ENCODE measurements at regions not wholly inside any gene's neighbourhood (a gene's known extent, or its start where the extent isn't known, plus 50 kb on each side); places are given as distances from the start of the nearest gene placed in this dataset.

DNA sequence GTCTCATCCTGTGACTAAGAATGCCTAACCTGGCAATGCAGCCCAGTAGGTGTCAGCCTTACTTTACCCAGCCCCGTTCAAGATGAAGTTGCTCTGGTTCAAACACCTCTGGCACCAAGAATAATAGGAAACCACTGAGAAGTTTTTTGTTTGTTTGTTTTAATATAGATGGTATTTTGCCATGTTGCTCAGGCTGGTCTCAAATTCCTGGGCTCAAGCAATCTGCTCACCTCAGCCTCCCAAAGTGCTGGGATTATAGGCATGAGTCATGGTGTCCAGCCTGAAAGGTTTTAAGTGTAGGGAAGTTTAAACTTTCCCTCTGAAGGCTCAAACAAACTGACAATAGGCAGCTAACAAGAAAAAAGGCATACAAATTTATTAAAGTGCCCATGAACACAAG, 51.2 kb upstream of the ABCC4 start:
- Histone ChIP-seq H3K27me3 (replicated peaks in 1 of 2; ENCODE audit: control insufficient read depth in 2 of 2, extremely low read depth in 1 of 2, insufficient read depth in 2 of 2, low read length in 1 of 2) (peaks cover 0 to 5% of the 10 kb centered on the region in 2 experiments), H3K4me1 (ENCODE audit: control insufficient read depth in 1 of 2, extremely low read depth in 1 of 2, insufficient read depth in 2 of 2, low read length in 2 of 2) (no peaks in the 10 kb centered on the region), H3K4me3 (ENCODE audit: control insufficient read depth in 1 of 2, extremely low read depth in 1 of 2, low read length in 1 of 2) (no peak overlapping the region), H3K9me3 (no peaks in the 10 kb centered on the region), H3K36me3 (ENCODE audit: control insufficient read depth in 2 of 2, extremely low read depth in 1 of 2, insufficient read depth in 1 of 2, low read length in 1 of 2) (no peaks in the 10 kb centered on the region), H3K27ac (ENCODE audit: low read length) (no peak overlapping the region)
- Mint-ChIP-seq H3K4me3 (no peak overlapping the region), H3K4me1 (no peaks in the 10 kb centered on the region), H3K36me3 (no peaks in the 10 kb centered on the region), H3K27ac (no peak overlapping the region), H3K27me3 (peaks cover 4 to 5% of the 10 kb centered on the region in 2 donors), H3K9me3 (no peaks in the 10 kb centered on the region)
- DNase-seq (no peak), ATAC-seq (replicated peaks in 1 of 4) (no peak)
- CTCF ChIA-PET: no interaction called here
- POLR2A ChIA-PET: no interaction called here
- no CpG with 5 or more reads among the region's 1 CpG for WGBS (ENCODE audit: insufficient coverage)

DNA sequence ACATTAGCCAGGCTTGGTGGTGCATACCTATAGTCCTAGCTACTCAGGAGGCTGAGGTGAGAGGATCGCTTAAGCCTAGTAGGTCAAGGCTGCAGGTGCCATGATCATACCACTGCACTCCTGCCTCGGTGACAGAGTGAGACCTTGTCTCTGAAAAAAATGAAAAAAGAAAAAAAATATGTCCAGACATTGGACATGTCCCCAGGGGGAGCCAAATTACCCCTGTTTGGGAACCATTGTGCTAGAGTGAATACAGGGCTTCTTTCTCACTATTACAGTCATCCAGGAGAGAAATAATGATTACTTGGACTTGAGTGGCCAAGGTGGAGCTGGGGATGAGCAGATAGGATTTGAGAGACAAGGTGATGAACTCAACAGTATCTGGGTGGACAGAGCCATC, 52.9 kb upstream of the ABCC4 start:
- no peaks in the 10 kb centered on the region for H3K9me3 ChIP-seq
- no peak overlapping the region for H3K27ac ChIP-seq (ENCODE audit: low read length)
- no peaks in the 10 kb centered on the region for H3K4me1 ChIP-seq (ENCODE audit: control insufficient read depth in 1 of 2, extremely low read depth in 1 of 2, insufficient read depth in 2 of 2, low read length in 2 of 2)
- no peak overlapping the region for H3K27ac Mint-ChIP-seq
- no peak for DNase-seq
- no peaks in the 10 kb centered on the region for H3K4me1 Mint-ChIP-seq
- H3K36me3 Mint-ChIP-seq: no peaks in the 10 kb centered on the region
- WGBS (ENCODE audit: insufficient coverage): no CpG with 5 or more reads among the region's 2 CpGs
- ChIA-PET CTCF (no interaction called here), POLR2A (interaction anchor here in 1 of 2 donors (0.7 kb wide), 1 partner anchor 179 kb away, joined by 4 read pairs; no protein-coding TSS in a partner anchor)
- no peak for ATAC-seq (replicated peaks in 1 of 4)
- peaks cover 0 to 4% of the 10 kb centered on the region in 2 donors for H3K27me3 Mint-ChIP-seq
- H3K9me3 Mint-ChIP-seq: no peaks in the 10 kb centered on the region
- H3K27me3 ChIP-seq (replicated peaks in 1 of 2; ENCODE audit: control insufficient read depth in 2 of 2, extremely low read depth in 1 of 2, insufficient read depth in 2 of 2, low read length in 1 of 2): no peaks in the 10 kb centered on the region
- H3K4me3 ChIP-seq (ENCODE audit: control insufficient read depth in 1 of 2, extremely low read depth in 1 of 2, low read length in 1 of 2): no peak overlapping the region
- no peak overlapping the region for H3K4me3 Mint-ChIP-seq
- no peaks in the 10 kb centered on the region for H3K36me3 ChIP-seq (ENCODE audit: control insufficient read depth in 2 of 2, extremely low read depth in 1 of 2, insufficient read depth in 1 of 2, low read length in 1 of 2)

DNA sequence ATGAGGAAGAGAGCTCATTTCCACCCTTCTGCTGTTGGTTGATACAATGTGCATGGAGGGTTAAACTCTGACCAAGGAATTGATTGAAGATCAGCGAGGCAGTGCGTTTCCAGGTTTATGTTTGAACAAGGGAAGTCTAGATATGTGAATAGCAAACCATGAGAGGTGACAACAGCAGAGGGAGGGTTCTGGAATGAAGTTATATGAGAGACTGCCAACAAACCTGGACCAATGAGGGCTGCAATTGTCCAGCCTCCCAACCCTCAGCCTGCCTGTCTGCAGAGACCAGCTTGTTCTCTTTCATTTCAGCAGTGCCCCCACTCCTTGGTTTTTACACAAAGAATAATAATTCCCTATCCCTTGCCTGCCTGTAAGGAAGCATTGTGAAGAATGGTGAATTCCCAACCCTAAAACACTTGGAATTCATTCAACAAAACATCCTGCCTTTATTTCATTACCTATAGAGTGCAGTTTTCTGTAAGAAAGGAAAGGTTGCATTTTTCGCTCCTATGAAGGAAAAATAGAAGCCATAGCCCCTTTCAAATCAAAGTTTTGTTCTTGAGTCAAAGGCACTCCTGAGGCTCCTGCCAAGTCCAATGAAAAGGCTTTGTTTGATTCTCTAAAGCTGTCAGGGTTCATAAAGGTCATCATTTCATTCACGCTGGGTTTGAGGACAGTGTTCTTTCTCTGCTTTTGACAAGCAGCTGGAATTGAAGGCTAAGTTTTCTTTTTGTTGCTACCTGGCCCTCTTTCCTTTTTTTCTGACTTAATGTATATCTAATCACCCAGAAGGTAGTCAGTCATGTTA, 53.6 kb upstream of the ABCC4 start:
- Histone ChIP-seq H3K27ac (ENCODE audit: low read length) (no peak overlapping the region), H3K27me3 (replicated peaks in 1 of 2; ENCODE audit: control insufficient read depth in 2 of 2, extremely low read depth in 1 of 2, insufficient read depth in 2 of 2, low read length in 1 of 2) (no peaks in the 10 kb centered on the region), H3K36me3 (ENCODE audit: control insufficient read depth in 2 of 2, extremely low read depth in 1 of 2, insufficient read depth in 1 of 2, low read length in 1 of 2) (no peaks in the 10 kb centered on the region), H3K4me1 (ENCODE audit: control insufficient read depth in 1 of 2, extremely low read depth in 1 of 2, insufficient read depth in 2 of 2, low read length in 2 of 2) (no peaks in the 10 kb centered on the region), H3K4me3 (ENCODE audit: control insufficient read depth in 1 of 2, extremely low read depth in 1 of 2, low read length in 1 of 2) (no peak overlapping the region), H3K9me3 (no peaks in the 10 kb centered on the region)
- WGBS (ENCODE audit: insufficient coverage): 100% methylated on average over 1 of the region's 4 CpGs
- H3K4me1 Mint-ChIP-seq: no peaks in the 10 kb centered on the region
- ChIA-PET CTCF (no interaction called here), POLR2A (interaction anchor here in 1 of 2 donors (0.7 kb wide), 1 partner anchor 179 kb away, joined by 4 read pairs; no protein-coding TSS in a partner anchor)
- no peaks in the 10 kb centered on the region for H3K36me3 Mint-ChIP-seq
- H3K27ac Mint-ChIP-seq: no peak overlapping the region
- peaks cover 0 to 2% of the 10 kb centered on the region in 2 donors for H3K27me3 Mint-ChIP-seq
- no peaks in the 10 kb centered on the region for H3K9me3 Mint-ChIP-seq
- no peak for DNase-seq
- H3K4me3 Mint-ChIP-seq: no peak overlapping the region
- ATAC-seq (replicated peaks in 1 of 4): no peak

DNA sequence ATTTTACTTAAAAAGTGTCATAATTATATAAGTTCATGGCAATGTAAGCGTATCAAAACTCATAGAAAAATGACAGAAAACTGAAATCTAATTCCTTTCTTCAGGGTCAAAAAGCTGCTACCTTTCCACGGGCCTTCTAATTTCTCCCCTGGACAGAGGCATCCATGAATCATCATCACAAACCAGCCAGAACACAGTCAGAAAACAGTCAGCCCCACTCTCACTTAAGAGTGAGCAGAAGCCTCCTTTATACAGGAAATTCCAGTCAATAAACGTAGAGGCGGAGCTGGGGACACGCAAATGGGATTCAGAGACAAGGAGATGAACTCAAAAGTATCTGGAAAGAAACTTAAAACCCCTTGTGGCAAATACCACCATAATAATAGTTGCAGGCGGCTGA, 54.2 kb upstream of the ABCC4 start:
- Histone ChIP-seq H3K27ac (ENCODE audit: low read length) (no peak overlapping the region), H3K4me1 (ENCODE audit: control insufficient read depth in 1 of 2, extremely low read depth in 1 of 2, insufficient read depth in 2 of 2, low read length in 2 of 2) (no peaks in the 10 kb centered on the region), H3K27me3 (replicated peaks in 1 of 2; ENCODE audit: control insufficient read depth in 2 of 2, extremely low read depth in 1 of 2, insufficient read depth in 2 of 2, low read length in 1 of 2) (no peaks in the 10 kb centered on the region), H3K4me3 (ENCODE audit: control insufficient read depth in 1 of 2, extremely low read depth in 1 of 2, low read length in 1 of 2) (no peak overlapping the region), H3K9me3 (no peaks in the 10 kb centered on the region), H3K36me3 (ENCODE audit: control insufficient read depth in 2 of 2, extremely low read depth in 1 of 2, insufficient read depth in 1 of 2, low read length in 1 of 2) (no peaks in the 10 kb centered on the region)
- no peak overlapping the region for H3K4me3 Mint-ChIP-seq
- ChIA-PET CTCF (no interaction called here), POLR2A (no interaction called here)
- H3K9me3 Mint-ChIP-seq: no peaks in the 10 kb centered on the region
- H3K27ac Mint-ChIP-seq: no peak overlapping the region
- DNase-seq: no peak
- WGBS (ENCODE audit: insufficient coverage): 86% methylated on average over 2 of the region's 6 CpGs
- H3K36me3 Mint-ChIP-seq: no peaks in the 10 kb centered on the region
- H3K27me3 Mint-ChIP-seq: peaks cover 0 to 2% of the 10 kb centered on the region in 2 donors
- ATAC-seq (replicated peaks in 1 of 4): no peak
- H3K4me1 Mint-ChIP-seq: no peaks in the 10 kb centered on the region

DNA sequence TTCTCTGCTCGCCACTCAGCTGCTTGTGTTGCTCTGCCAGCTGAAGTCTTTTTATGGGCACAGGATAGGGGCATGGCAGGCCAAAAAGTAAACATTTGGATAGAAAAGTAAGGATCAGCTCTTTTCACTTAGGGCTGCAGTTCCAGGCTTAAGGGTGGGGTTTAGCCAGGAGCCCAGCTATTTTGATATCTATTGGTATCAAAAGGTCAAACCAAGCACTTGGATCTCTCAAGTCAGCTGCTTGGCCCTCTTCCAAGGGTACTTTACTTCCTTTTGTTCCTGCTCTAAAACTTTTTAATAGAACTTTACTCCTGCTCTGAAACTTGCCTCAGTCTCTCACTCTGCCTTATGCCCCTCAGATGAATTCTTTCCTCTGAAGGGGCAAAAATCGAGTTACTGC, 55.7 kb upstream of the ABCC4 start:
- Mint-ChIP-seq H3K27ac (no peak overlapping the region), H3K9me3 (no peaks in the 10 kb centered on the region), H3K4me3 (no peak overlapping the region), H3K27me3 (peaks cover 4 to 7% of the 10 kb centered on the region in 2 donors), H3K36me3 (no peaks in the 10 kb centered on the region), H3K4me1 (no peaks in the 10 kb centered on the region)
- CTCF ChIA-PET: no interaction called here
- H3K4me3 ChIP-seq (ENCODE audit: control insufficient read depth in 1 of 2, extremely low read depth in 1 of 2, low read length in 1 of 2): no peak overlapping the region
- no peaks in the 10 kb centered on the region for H3K4me1 ChIP-seq (ENCODE audit: control insufficient read depth in 1 of 2, extremely low read depth in 1 of 2, insufficient read depth in 2 of 2, low read length in 2 of 2)
- no peak for ATAC-seq (replicated peaks in 1 of 4)
- H3K9me3 ChIP-seq: no peaks in the 10 kb centered on the region
- POLR2A ChIA-PET: no interaction called here
- no peak overlapping the region for H3K27ac ChIP-seq (ENCODE audit: low read length)
- H3K36me3 ChIP-seq (ENCODE audit: control insufficient read depth in 2 of 2, extremely low read depth in 1 of 2, insufficient read depth in 1 of 2, low read length in 1 of 2): no peaks in the 10 kb centered on the region
- no CpG with 5 or more reads among the region's 2 CpGs for WGBS (ENCODE audit: insufficient coverage)
- no peak for DNase-seq
- peaks cover 0 to 5% of the 10 kb centered on the region in 2 experiments for H3K27me3 ChIP-seq (replicated peaks in 1 of 2; ENCODE audit: control insufficient read depth in 2 of 2, extremely low read depth in 1 of 2, insufficient read depth in 2 of 2, low read length in 1 of 2)

DNA sequence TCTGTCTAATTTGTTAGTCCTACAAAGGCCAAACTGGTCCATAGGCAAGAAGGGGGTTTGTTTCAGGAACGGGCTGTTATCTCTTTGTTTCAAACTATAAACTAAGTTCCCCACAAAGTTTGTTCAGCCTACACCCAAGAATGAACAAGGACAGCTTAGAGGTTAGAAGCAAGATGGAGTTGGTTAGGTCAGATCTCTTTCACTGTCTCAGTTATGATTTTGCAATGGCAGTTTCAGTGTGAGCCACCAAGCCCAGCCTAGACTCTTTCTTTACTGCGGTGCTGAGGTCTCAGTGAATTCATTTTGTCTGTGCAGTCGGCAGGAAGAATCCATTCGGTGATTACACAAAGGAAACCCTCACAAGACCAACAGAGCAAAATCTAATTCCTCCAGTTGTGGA, 56.6 kb upstream of the ABCC4 start:
- no peak overlapping the region for H3K4me3 Mint-ChIP-seq
- no peaks in the 10 kb centered on the region for H3K4me1 Mint-ChIP-seq
- no peaks in the 10 kb centered on the region for H3K36me3 Mint-ChIP-seq
- DNase-seq (no peak), ATAC-seq (replicated peaks in 1 of 4) (no peak)
- CTCF ChIA-PET: no interaction called here
- H3K9me3 ChIP-seq: no peaks in the 10 kb centered on the region
- no peak overlapping the region for H3K27ac ChIP-seq (ENCODE audit: low read length)
- H3K27me3 ChIP-seq (replicated peaks in 1 of 2; ENCODE audit: control insufficient read depth in 2 of 2, extremely low read depth in 1 of 2, insufficient read depth in 2 of 2, low read length in 1 of 2): peaks cover 0 to 5% of the 10 kb centered on the region in 2 experiments
- H3K36me3 ChIP-seq (ENCODE audit: control insufficient read depth in 2 of 2, extremely low read depth in 1 of 2, insufficient read depth in 1 of 2, low read length in 1 of 2): no peaks in the 10 kb centered on the region
- H3K4me3 ChIP-seq (ENCODE audit: control insufficient read depth in 1 of 2, extremely low read depth in 1 of 2, low read length in 1 of 2): no peak overlapping the region
- H3K27ac Mint-ChIP-seq: no peak overlapping the region
- H3K9me3 Mint-ChIP-seq: no peaks in the 10 kb centered on the region
- 100% methylated on average over 1 of the region's 4 CpGs for WGBS (ENCODE audit: insufficient coverage)
- POLR2A ChIA-PET: no interaction called here
- peaks cover 6 to 11% of the 10 kb centered on the region in 2 donors for H3K27me3 Mint-ChIP-seq
- H3K4me1 ChIP-seq (ENCODE audit: control insufficient read depth in 1 of 2, extremely low read depth in 1 of 2, insufficient read depth in 2 of 2, low read length in 2 of 2): no peaks in the 10 kb centered on the region
